Esophagus squamous epithelium (tissue), 5 donors: ENCODE measurements at regions not wholly inside any gene's neighbourhood (a gene's known extent, or its start where the extent isn't known, plus 50 kb on each side); places are given as distances from the start of the nearest gene placed in this dataset.

Experiments used
- DNase-seq: peaks from one replicate; lab custom pipeline; 2025; lab: John Stamatoyannopoulos, UW
- H3K27ac ChIP-seq, 4 donors: fragments of 200-600 bp; sonication (generic); one replicate each; pipeline ENCODE4 v1.5.1; 2016 to 2019; ENCODE audit warnings: mild to moderate bottlenecking in 1 of 4
- H3K27me3 ChIP-seq, 4 donors: fragments of 200-600 bp; sonication (generic); 1 replicate in 3 of 4; 2 replicates in 1 of 4; pipeline versions ENCODE4 v1.5.1 to v1.6.0; 2017 to 2021; ENCODE audit warnings: antibody characterized with exemption in 1 of 4
- H3K36me3 ChIP-seq, 3 donors: fragments of 200-600 bp; sonication (generic); one replicate each; pipeline ENCODE4 v1.5.1; 2016 to 2019
- H3K4me1 ChIP-seq, 3 donors: fragments of 200-600 bp; sonication (generic); one replicate each; pipeline ENCODE4 v1.5.1; 2017 to 2019
- H3K4me3 ChIP-seq, 4 donors: fragments of 200-600 bp; sonication (generic); 1 replicate in 3 of 4; 2 replicates in 1 of 4; pipeline ENCODE4 v1.5.1; 2016 to 2019; ENCODE audit warnings: mild to moderate bottlenecking in 2 of 4, moderate library complexity in 1 of 4
- H3K9me3 ChIP-seq, 3 donors: fragments of 200-600 bp; sonication (generic); one replicate each; pipeline ENCODE4 v1.5.1; 2016 to 2019
- POLR2A ChIP-seq, 4 donors: fragments of 450-650 bp; IDR thresholded peaks; one replicate each; pipeline ENCODE4 v1.6.1; 2017; ENCODE audit warnings: antibody characterized with exemption in 4 of 4, mild to moderate bottlenecking in 4 of 4, moderate library complexity in 3 of 4
- WGBS, 2 donors: methylation state at CpG; one replicate each; pipeline ENCODE4 v1.1.5; 2018; 5-methylcytosine and 5-hydroxymethylcytosine counted together
- intact Hi-C: fragments of 100-400 bp; cut with DNase I; formaldehyde crosslinking; loops from one replicate; pipeline ENCODE4 v1.15.0; 2022
- TF ChIP-seq, protein P1 (sequence below), 6 experiments: fragments of 450-650 bp in 4 of 6; fragments of 200-600 bp in 2 of 6; sonication (generic) in 2 of 6; IDR thresholded peaks; one replicate each; pipeline ENCODE4 v1.5.1; 2016 to 2019; ENCODE audit warnings: antibody characterized with exemption in 6 of 6, mild to moderate bottlenecking in 4 of 6, moderate library complexity in 4 of 6
- donor health status: DM: yes; HTN: yes; CAD: no.

GRCh38 chr1:5576011-5576672 lies 416.1 kb downstream of the NPHP4 start:
- Histone ChIP-seq H3K9me3 (no peaks in the 10 kb centered on the region), H3K27ac (no peak overlapping the region), H3K36me3 (no peaks in the 10 kb centered on the region), H3K27me3 (peaks cover 0 to 40% (median 0%) of the 10 kb centered on the region in 4 donors), H3K4me3 (no peak overlapping the region), H3K4me1 (no peaks in the 10 kb centered on the region)
- 42 to 52% methylated on average over 4 to 5 of the region's 9 CpGs for WGBS, 2 donors
- TF ChIP-seq, protein P1, sequence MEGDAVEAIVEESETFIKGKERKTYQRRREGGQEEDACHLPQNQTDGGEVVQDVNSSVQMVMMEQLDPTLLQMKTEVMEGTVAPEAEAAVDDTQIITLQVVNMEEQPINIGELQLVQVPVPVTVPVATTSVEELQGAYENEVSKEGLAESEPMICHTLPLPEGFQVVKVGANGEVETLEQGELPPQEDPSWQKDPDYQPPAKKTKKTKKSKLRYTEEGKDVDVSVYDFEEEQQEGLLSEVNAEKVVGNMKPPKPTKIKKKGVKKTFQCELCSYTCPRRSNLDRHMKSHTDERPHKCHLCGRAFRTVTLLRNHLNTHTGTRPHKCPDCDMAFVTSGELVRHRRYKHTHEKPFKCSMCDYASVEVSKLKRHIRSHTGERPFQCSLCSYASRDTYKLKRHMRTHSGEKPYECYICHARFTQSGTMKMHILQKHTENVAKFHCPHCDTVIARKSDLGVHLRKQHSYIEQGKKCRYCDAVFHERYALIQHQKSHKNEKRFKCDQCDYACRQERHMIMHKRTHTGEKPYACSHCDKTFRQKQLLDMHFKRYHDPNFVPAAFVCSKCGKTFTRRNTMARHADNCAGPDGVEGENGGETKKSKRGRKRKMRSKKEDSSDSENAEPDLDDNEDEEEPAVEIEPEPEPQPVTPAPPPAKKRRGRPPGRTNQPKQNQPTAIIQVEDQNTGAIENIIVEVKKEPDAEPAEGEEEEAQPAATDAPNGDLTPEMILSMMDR (IDR thresholded peaks at IDR 0.05): no peak
- no peak for TF ChIP-seq POLR2A (IDR thresholded peaks at IDR 0.05)
- intact Hi-C loops: no loop called here
- no peak for DNase-seq

- H3K36me3 ChIP-seq: no peaks in the 10 kb centered on the region
- H3K4me1 ChIP-seq: no peaks in the 10 kb centered on the region
- intact Hi-C loops: no loop called here
- DNase-seq: no peak
- no peak overlapping the region for H3K4me3 ChIP-seq
- H3K27me3 ChIP-seq: peaks cover 0 to 39% (median 0%) of the 10 kb centered on the region in 4 donors
- H3K9me3 ChIP-seq: no peaks in the 10 kb centered on the region
- TF ChIP-seq, protein P1 (IDR thresholded peaks at IDR 0.05): no peak
- no peak for TF ChIP-seq POLR2A (IDR thresholded peaks at IDR 0.05)
- 47% methylated on average over 3 of the region's 5 CpGs for WGBS, 2 donors
- no peak overlapping the region for H3K27ac ChIP-seq
Measured at GRCh38 chr1:5575396-5575940, 416.8 kb downstream of the NPHP4 start.

- Histone ChIP-seq H3K27ac (no peak overlapping the region), H3K27me3 (peaks cover 0 to 36% (median 0%) of the 10 kb centered on the region in 4 donors), H3K36me3 (no peaks in the 10 kb centered on the region), H3K9me3 (peaks cover 0 to 3% (median 0%) of the 10 kb centered on the region in 3 donors), H3K4me1 (no peaks in the 10 kb centered on the region), H3K4me3 (no peak overlapping the region)
- TF ChIP-seq POLR2A (IDR thresholded peaks at IDR 0.05): no peak
- TF ChIP-seq, protein P1 (IDR thresholded peaks at IDR 0.05): no peak
- no peak for DNase-seq
- intact Hi-C loops: no loop called here
- WGBS, 2 donors: 50 to 58% methylated on average over 4 of the region's 4 CpGs
Measured at GRCh38 chr1:5574641-5575040, 417.6 kb downstream of the NPHP4 start.

GRCh38 chr1:5572794-5573193 lies 419.4 kb downstream of the NPHP4 start:
- H3K36me3 ChIP-seq: no peaks in the 10 kb centered on the region
- no peak overlapping the region for H3K4me3 ChIP-seq
- H3K9me3 ChIP-seq: peaks cover 0 to 5% (median 0%) of the 10 kb centered on the region in 3 donors
- peaks cover 0 to 28% (median 0%) of the 10 kb centered on the region in 4 donors for H3K27me3 ChIP-seq
- no peak overlapping the region for H3K27ac ChIP-seq
- TF ChIP-seq POLR2A (IDR thresholded peaks at IDR 0.05): no peak
- TF ChIP-seq, protein P1 (IDR thresholded peaks at IDR 0.05): no peak
- intact Hi-C loops: no loop called here
- H3K4me1 ChIP-seq: no peaks in the 10 kb centered on the region
- no peak for DNase-seq
- WGBS, 2 donors: 55 to 72% methylated on average over 2 of the region's 2 CpGs

GRCh38 chr1:5571861-5572401 lies 420.3 kb downstream of the NPHP4 start:
- Histone ChIP-seq H3K27me3 (peaks cover 0 to 24% (median 0%) of the 10 kb centered on the region in 4 donors), H3K27ac (no peak overlapping the region), H3K9me3 (peaks cover 0 to 5% (median 0%) of the 10 kb centered on the region in 3 donors), H3K4me3 (no peak overlapping the region), H3K4me1 (no peaks in the 10 kb centered on the region), H3K36me3 (no peaks in the 10 kb centered on the region)
- intact Hi-C loops: no loop called here
- WGBS, 2 donors: 81 to 86% methylated on average over 7 to 11 of the region's 11 CpGs
- DNase-seq: no peak
- TF ChIP-seq, protein P1 (IDR thresholded peaks at IDR 0.05): no peak
- no peak for TF ChIP-seq POLR2A (IDR thresholded peaks at IDR 0.05)
